HL-60 (cell line): ENCODE measurements at regions not wholly inside any gene's neighbourhood (a gene's known extent, or its start where the extent isn't known, plus 50 kb on each side); places are given as distances from the start of the nearest gene placed in this dataset.

Source experiments
- CTCF ChIP-seq: IDR thresholded peaks from one replicate; pipeline ENCODE4 v1.5.1; 2011; ENCODE audit warnings: low read length, control low read depth, inconsistent platforms; ENCODE audit not compliant: insufficient read depth
- POLR2AphosphoS5 ChIP-seq: IDR thresholded peaks from 2 replicates; pipeline ENCODE4 v1.6.1; 2012; ENCODE audit warnings: low read depth

- TF ChIP-seq CTCF, result no peak
- TF ChIP-seq POLR2AphosphoS5, result no peak
These were observed 118.7 kb upstream of the RIPOR2 start for GRCh38 chr6:25054469-25054868.
